HG03460 (cell line): ENCODE measurements at regions not wholly inside any gene's neighbourhood (a gene's known extent, or its start where the extent isn't known, plus 50 kb on each side); places are given as distances from the start of the nearest gene placed in this dataset.
A peak's percentile ranks its signal among the peaks of the same experiment; 100 is the strongest.

ENCODE experiments used
- ATAC-seq: cut with Tn5 transposase; IDR thresholded peaks from one replicate; pipeline ENCODE4 v1.9.1; 2021; ENCODE audit not compliant: unreplicated experiment

GRCh38 chr5:136811551-136811950, 446.2 kb upstream of the TRPC7 start:
- ATAC-seq: no peak

GRCh38 chr5:136811086-136811485, 445.7 kb upstream of the TRPC7 start:
- no peak for ATAC-seq

GRCh38 chr5:136810261-136810801, 445.0 kb upstream of the TRPC7 start:
- no peak for ATAC-seq

- no peak for ATAC-seq
These were observed 444.0 kb upstream of the TRPC7 start for GRCh38 chr5:136809382-136809781.

- no peak for ATAC-seq
These were observed 443.4 kb upstream of the TRPC7 start for GRCh38 chr5:136808756-136809155.

GRCh38 chr5:136805466-136805865, 440.1 kb upstream of the TRPC7 start:
- no peak for ATAC-seq

GRCh38 chr5:136802383-136802782, 437.0 kb upstream of the TRPC7 start:
- no peak for ATAC-seq

- ATAC-seq: no peak
These were observed 434.5 kb upstream of the TRPC7 start for GRCh38 chr5:136799806-136800372.

GRCh38 chr5:136793300-136793699, 428.0 kb upstream of the TRPC7 start:
- no peak for ATAC-seq

GRCh38 chr5:136781464-136781863, 416.1 kb upstream of the TRPC7 start:
- no peak for ATAC-seq

GRCh38 chr5:136780518-136780917, 415.2 kb upstream of the TRPC7 start:
- ATAC-seq: no peak

- ATAC-seq: no peak
These were observed 410.9 kb upstream of the TRPC7 start for GRCh38 chr5:136776022-136776927.

GRCh38 chr5:136772491-136772890, 407.1 kb upstream of the TRPC7 start:
- ATAC-seq: no peak

GRCh38 chr5:136769900-136770684, 404.7 kb upstream of the TRPC7 start:
- peak; percentile 80 for ATAC-seq

- no peak for ATAC-seq
These were observed 403.7 kb upstream of the TRPC7 start for GRCh38 chr5:136769093-136769492.

GRCh38 chr5:136768457-136768856, 403.1 kb upstream of the TRPC7 start:
- ATAC-seq: no peak

- no peak for ATAC-seq
These were observed 401.1 kb upstream of the TRPC7 start for GRCh38 chr5:136766456-136766855.

GRCh38 chr5:136764601-136765000, 399.3 kb upstream of the TRPC7 start:
- ATAC-seq: no peak

- ATAC-seq: no peak
These were observed 398.2 kb upstream of the TRPC7 start for GRCh38 chr5:136763548-136763947.

- ATAC-seq: no peak
These were observed 388.9 kb upstream of the TRPC7 start for GRCh38 chr5:136754216-136754615.

GRCh38 chr5:136750224-136750862, 385.0 kb upstream of the TRPC7 start:
- no peak for ATAC-seq
